Nephron (organoid): ENCODE measurements at regions not wholly inside any gene's neighbourhood (a gene's known extent, or its start where the extent isn't known, plus 50 kb on each side); places are given as distances from the start of the nearest gene placed in this dataset.

ENCODE experiments used
- H3K27ac Mint-ChIP-seq, 3 experiments: 2 replicates each; pipeline ENCODE4 v1.8.0; 2020; ENCODE audit warnings: mixed read lengths in 3 of 3, mild to moderate bottlenecking in 2 of 3, moderate library complexity in 1 of 3
- H3K27me3 Mint-ChIP-seq: 2 replicates; pipeline ENCODE4 v1.8.0; 2021; ENCODE audit warnings: low read depth, mild to moderate bottlenecking, moderate library complexity, mixed read lengths
- H3K36me3 Mint-ChIP-seq: 2 replicates; pipeline ENCODE4 v1.8.0; 2020; ENCODE audit warnings: low read depth, mixed read lengths
- H3K4me1 Mint-ChIP-seq: 2 replicates; pipeline ENCODE4 v1.8.0; 2020; ENCODE audit warnings: mixed read lengths
- H3K4me3 Mint-ChIP-seq, 3 experiments: 2 replicates each; pipeline ENCODE4 v1.8.0; 2020; ENCODE audit warnings: mild to moderate bottlenecking in 3 of 3, mixed read lengths in 3 of 3, moderate library complexity in 2 of 3
- H3K9me3 Mint-ChIP-seq: 2 replicates; pipeline ENCODE4 v1.8.0; 2020; ENCODE audit warnings: mixed read lengths
- TF ChIP-seq, protein P1 (sequence below), 3 experiments: fragments of 200-600 bp; sonication (generic); IDR thresholded peaks; one replicate each; pipeline ENCODE4 v1.5.0; 2021; ENCODE audit warnings: antibody characterized with exemption in 3 of 3; ENCODE audit not compliant: unreplicated experiment in 3 of 3

- Mint-ChIP-seq H3K36me3 (no peaks in the 10 kb centered on the region), H3K4me3 (no peak overlapping the region), H3K27ac (no peak overlapping the region), H3K27me3 (no peaks in the 10 kb centered on the region), H3K4me1 (no peaks in the 10 kb centered on the region), H3K9me3 (no peaks in the 10 kb centered on the region)
- TF ChIP-seq, protein P1, sequence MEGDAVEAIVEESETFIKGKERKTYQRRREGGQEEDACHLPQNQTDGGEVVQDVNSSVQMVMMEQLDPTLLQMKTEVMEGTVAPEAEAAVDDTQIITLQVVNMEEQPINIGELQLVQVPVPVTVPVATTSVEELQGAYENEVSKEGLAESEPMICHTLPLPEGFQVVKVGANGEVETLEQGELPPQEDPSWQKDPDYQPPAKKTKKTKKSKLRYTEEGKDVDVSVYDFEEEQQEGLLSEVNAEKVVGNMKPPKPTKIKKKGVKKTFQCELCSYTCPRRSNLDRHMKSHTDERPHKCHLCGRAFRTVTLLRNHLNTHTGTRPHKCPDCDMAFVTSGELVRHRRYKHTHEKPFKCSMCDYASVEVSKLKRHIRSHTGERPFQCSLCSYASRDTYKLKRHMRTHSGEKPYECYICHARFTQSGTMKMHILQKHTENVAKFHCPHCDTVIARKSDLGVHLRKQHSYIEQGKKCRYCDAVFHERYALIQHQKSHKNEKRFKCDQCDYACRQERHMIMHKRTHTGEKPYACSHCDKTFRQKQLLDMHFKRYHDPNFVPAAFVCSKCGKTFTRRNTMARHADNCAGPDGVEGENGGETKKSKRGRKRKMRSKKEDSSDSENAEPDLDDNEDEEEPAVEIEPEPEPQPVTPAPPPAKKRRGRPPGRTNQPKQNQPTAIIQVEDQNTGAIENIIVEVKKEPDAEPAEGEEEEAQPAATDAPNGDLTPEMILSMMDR (IDR thresholded peaks at IDR 0.05; ENCODE audit: unreplicated experiment in 3 of 3), result no peak
Measured at GRCh38 chr9:22529426-22530199, 83.0 kb downstream of the DMRTA1 start.

GRCh38 chr9:22535780-22536179 lies 89.2 kb downstream of the DMRTA1 start:
- H3K9me3 Mint-ChIP-seq, result no peaks in the 10 kb centered on the region
- H3K4me3 Mint-ChIP-seq, result no peak overlapping the region
- H3K27me3 Mint-ChIP-seq, result no peaks in the 10 kb centered on the region
- TF ChIP-seq, protein P1 (IDR thresholded peaks at IDR 0.05; ENCODE audit: unreplicated experiment in 3 of 3), result no peak
- H3K27ac Mint-ChIP-seq, result no peak overlapping the region
- H3K36me3 Mint-ChIP-seq, result no peaks in the 10 kb centered on the region
- H3K4me1 Mint-ChIP-seq, result no peaks in the 10 kb centered on the region

GRCh38 chr9:22537721-22538120 lies 91.1 kb downstream of the DMRTA1 start:
- Mint-ChIP-seq H3K27me3 (no peaks in the 10 kb centered on the region), H3K9me3 (no peaks in the 10 kb centered on the region), H3K36me3 (no peaks in the 10 kb centered on the region), H3K4me1 (no peaks in the 10 kb centered on the region), H3K4me3 (no peak overlapping the region), H3K27ac (no peak overlapping the region)
- TF ChIP-seq, protein P1 (IDR thresholded peaks at IDR 0.05; ENCODE audit: unreplicated experiment in 3 of 3), result no peak

GRCh38 chr9:22548625-22549024 lies 102.0 kb downstream of the DMRTA1 start:
- H3K4me1 Mint-ChIP-seq, result no peaks in the 10 kb centered on the region
- H3K27me3 Mint-ChIP-seq, result no peaks in the 10 kb centered on the region
- H3K27ac Mint-ChIP-seq, result no peak overlapping the region
- no peaks in the 10 kb centered on the region for H3K9me3 Mint-ChIP-seq
- no peak overlapping the region for H3K4me3 Mint-ChIP-seq
- no peaks in the 10 kb centered on the region for H3K36me3 Mint-ChIP-seq
- TF ChIP-seq, protein P1 (IDR thresholded peaks at IDR 0.05; ENCODE audit: unreplicated experiment in 3 of 3), result no peak

- Mint-ChIP-seq H3K9me3 (peaks cover 37% of the 10 kb centered on the region), H3K36me3 (no peaks in the 10 kb centered on the region), H3K4me1 (no peaks in the 10 kb centered on the region), H3K27ac (no peak overlapping the region), H3K27me3 (no peaks in the 10 kb centered on the region), H3K4me3 (no peak overlapping the region)
- TF ChIP-seq, protein P1 (IDR thresholded peaks at IDR 0.05; ENCODE audit: unreplicated experiment in 3 of 3), result no peak
Measured at GRCh38 chr9:22574740-22575139, 128.1 kb downstream of the DMRTA1 start.

DNA sequence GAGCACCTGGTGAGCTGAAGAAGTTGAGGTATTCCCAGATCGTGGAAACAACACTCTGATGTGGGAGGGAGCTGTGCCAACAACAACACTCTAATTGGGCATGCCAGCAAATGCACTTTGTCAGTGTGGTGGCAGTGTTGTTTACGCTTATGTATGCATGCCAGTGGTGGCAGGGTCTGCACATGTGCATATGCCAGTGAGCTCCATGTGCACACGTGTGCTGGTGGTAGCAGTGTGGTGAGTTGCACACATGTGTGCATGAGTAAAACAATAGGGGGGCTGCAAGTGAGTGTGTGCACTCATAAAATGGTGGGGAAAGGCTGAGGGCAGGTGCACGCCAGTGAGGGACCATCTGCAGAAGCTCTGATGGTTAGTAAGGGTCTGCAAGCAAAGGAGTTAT lies 134.2 kb downstream of the DMRTA1 start:
- H3K4me3 Mint-ChIP-seq, result no peak overlapping the region
- H3K36me3 Mint-ChIP-seq, result no peaks in the 10 kb centered on the region
- H3K9me3 Mint-ChIP-seq, result peaks cover 22% of the 10 kb centered on the region
- H3K27me3 Mint-ChIP-seq, result peaks cover 3% of the 10 kb centered on the region
- no peak overlapping the region for H3K27ac Mint-ChIP-seq
- TF ChIP-seq, protein P1 (IDR thresholded peaks at IDR 0.05; ENCODE audit: unreplicated experiment in 3 of 3), result no peak
- H3K4me1 Mint-ChIP-seq, result no peaks in the 10 kb centered on the region
